HEK293 (cell line): ENCODE measurements at regions not wholly inside any gene's neighbourhood (a gene's known extent, or its start where the extent isn't known, plus 50 kb on each side); places are given as distances from the start of the nearest gene placed in this dataset.

Source experiments
- CTCF ChIA-PET: fragments of 350-600 bp; formaldehyde crosslinking; extraction: SDS; loops from one replicate; lab custom pipeline; 2021; ENCODE audit warnings: antibody characterized with exemption; lab: Yijun Ruan, JAX
- POLR2A ChIA-PET: fragments of 300-600 bp; formaldehyde crosslinking; extraction: SDS; loops from one replicate; lab custom pipeline; 2020; ENCODE audit warnings: antibody characterized with exemption, inconsistent platforms; lab: Yijun Ruan, JAX
- H3K27ac ChIP-seq: fragments of 200-500 bp; sonication (Bioruptor generic); 2 replicates; pipeline ENCODE4 v1.5.1; 2014; ENCODE audit warnings: low read depth, low read length, control low read depth, inconsistent platforms; ENCODE audit errors: extremely low read depth
- H3K36me3 ChIP-seq, 2 experiments: fragments of 200-500 bp in 1 of 2; sonication (Bioruptor generic) in 1 of 2; 1 replicate in 1 of 2; 2 replicates in 1 of 2; pipeline ENCODE4 v1.5.1; 2014 to 2017; ENCODE audit warnings: inconsistent platforms in 2 of 2, low read length in 2 of 2; ENCODE audit not compliant: control insufficient read depth in 2 of 2, insufficient read depth in 1 of 2
- H3K4me1 ChIP-seq: fragments of 200-500 bp; sonication (Bioruptor generic); 2 replicates; pipeline ENCODE4 v1.5.1; 2014; ENCODE audit warnings: mild to moderate bottlenecking, low read length, inconsistent platforms; ENCODE audit not compliant: control insufficient read depth, insufficient read depth
- H3K4me3 ChIP-seq: 2 replicates; pipeline ENCODE4 v1.5.1; 2011; ENCODE audit warnings: low read depth, mild to moderate bottlenecking, control low read depth, low read length, moderate library complexity
- H3K9me3 ChIP-seq: fragments of 200-500 bp; sonication (Bioruptor generic); 2 replicates; pipeline ENCODE4 v1.5.1; 2014; ENCODE audit warnings: low read depth, low read length, inconsistent platforms; ENCODE audit not compliant: control insufficient read depth, insufficient read depth
- BCL11A ChIP-seq: fragments of 450-650 bp; formaldehyde crosslinking; IDR thresholded peaks from 2 replicates; pipeline ENCODE4 v1.5.1; 2016; ENCODE audit warnings: low read depth, missing biosample characterization, missing genetic modification characterization
- FEZF1 ChIP-seq: fragments of 450-650 bp; formaldehyde crosslinking; IDR thresholded peaks from 2 replicates; pipeline ENCODE4 v1.5.1; 2016; ENCODE audit warnings: missing biosample characterization, missing genetic modification characterization
- GLI4 ChIP-seq: fragments of 450-650 bp; formaldehyde crosslinking; IDR thresholded peaks from 2 replicates; pipeline ENCODE4 v1.5.1; 2016; ENCODE audit warnings: missing biosample characterization, missing genetic modification characterization
- HOXD13 ChIP-seq: sonication (generic); formaldehyde crosslinking; IDR thresholded peaks from 2 replicates; pipeline ENCODE4 v1.8.0; 2022; ENCODE audit warnings: missing genetic modification reagents, borderline replicate concordance
- SETDB1 ChIP-seq: IDR thresholded peaks from one replicate; pipeline ENCODE4 v1.6.1; 2017; ENCODE audit warnings: mild to moderate bottlenecking, low read length, moderate library complexity, mixed read lengths; ENCODE audit not compliant: insufficient read length
- SP2 ChIP-seq: fragments of 450-650 bp; formaldehyde crosslinking; IDR thresholded peaks from 2 replicates; pipeline ENCODE4 v1.5.1; 2016; ENCODE audit warnings: missing biosample characterization, missing genetic modification characterization
- SP7 ChIP-seq: fragments of 450-650 bp; formaldehyde crosslinking; IDR thresholded peaks from 2 replicates; pipeline ENCODE4 v1.5.1; 2016; ENCODE audit warnings: missing biosample characterization, missing genetic modification characterization
- ZBTB1 ChIP-seq: fragments of 450-650 bp; formaldehyde crosslinking; IDR thresholded peaks from 2 replicates; pipeline ENCODE4 v1.5.1; 2016; ENCODE audit warnings: missing biosample characterization, missing genetic modification characterization
- ZBTB21 ChIP-seq: fragments of 450-650 bp; formaldehyde crosslinking; IDR thresholded peaks from 2 replicates; pipeline ENCODE4 v1.5.1; 2017; ENCODE audit warnings: missing biosample characterization, missing genetic modification characterization
- ZBTB8A ChIP-seq: fragments of 450-650 bp; formaldehyde crosslinking; IDR thresholded peaks from 2 replicates; pipeline ENCODE4 v1.5.1; 2016; ENCODE audit warnings: missing biosample characterization, missing genetic modification characterization
- ZNF112 ChIP-seq: fragments of 450-650 bp; formaldehyde crosslinking; IDR thresholded peaks from 2 replicates; pipeline ENCODE4 v1.5.0; 2017; ENCODE audit warnings: missing biosample characterization, missing genetic modification characterization
- ZNF132 ChIP-seq: fragments of 450-650 bp; formaldehyde crosslinking; IDR thresholded peaks from 2 replicates; pipeline ENCODE4 v1.5.1; 2017; ENCODE audit warnings: missing biosample characterization, missing genetic modification characterization, borderline replicate concordance
- ZNF19 ChIP-seq: fragments of 450-650 bp; formaldehyde crosslinking; IDR thresholded peaks from 2 replicates; pipeline ENCODE4; 2016; ENCODE audit warnings: missing biosample characterization, missing genetic modification characterization, low read depth
- ZNF239 ChIP-seq: fragments of 450-650 bp; formaldehyde crosslinking; IDR thresholded peaks from 2 replicates; pipeline ENCODE4 v1.5.1; 2016; ENCODE audit warnings: missing biosample characterization, missing genetic modification characterization
- ZNF394 ChIP-seq: fragments of 450-650 bp; formaldehyde crosslinking; IDR thresholded peaks from 2 replicates; pipeline ENCODE4 v1.5.1; 2016; ENCODE audit warnings: missing biosample characterization, missing genetic modification characterization, mild to moderate bottlenecking, moderate library complexity, borderline replicate concordance
- ZNF423 ChIP-seq: fragments of 450-650 bp; formaldehyde crosslinking; IDR thresholded peaks from 2 replicates; pipeline ENCODE4 v1.5.1; 2016; ENCODE audit warnings: missing biosample characterization, missing genetic modification characterization
- ZNF529 ChIP-seq: fragments of 450-650 bp; formaldehyde crosslinking; IDR thresholded peaks from 2 replicates; pipeline ENCODE4 v1.5.1; 2017; ENCODE audit warnings: missing genetic modification characterization, missing biosample characterization; ENCODE audit not compliant: insufficient replicate concordance
- ZNF530 ChIP-seq: fragments of 450-650 bp; formaldehyde crosslinking; IDR thresholded peaks from 2 replicates; pipeline ENCODE4 v1.5.1; 2016; ENCODE audit warnings: low read depth, missing biosample characterization, missing genetic modification characterization
- ZNF600 ChIP-seq: fragments of 450-650 bp; formaldehyde crosslinking; IDR thresholded peaks from 2 replicates; pipeline ENCODE4 v1.5.1; 2016; ENCODE audit warnings: missing biosample characterization, missing genetic modification characterization
- ZNF664 ChIP-seq: fragments of 450-650 bp; formaldehyde crosslinking; IDR thresholded peaks from 2 replicates; pipeline ENCODE4 v1.5.1; 2016; ENCODE audit warnings: missing biosample characterization, missing genetic modification characterization
- ZNF791 ChIP-seq: fragments of 450-650 bp; formaldehyde crosslinking; IDR thresholded peaks from 2 replicates; pipeline ENCODE4 v1.5.1; 2016; ENCODE audit warnings: missing biosample characterization, missing genetic modification characterization
- ZSCAN23 ChIP-seq: fragments of 450-650 bp; formaldehyde crosslinking; IDR thresholded peaks from 2 replicates; pipeline ENCODE4 v1.5.1; 2016; ENCODE audit warnings: missing biosample characterization, missing genetic modification characterization
- TF ChIP-seq, protein P1 (sequence below): fragments of 450-650 bp; formaldehyde crosslinking; IDR thresholded peaks from 2 replicates; pipeline ENCODE4 v1.5.0; 2017; ENCODE audit warnings: missing biosample characterization, missing genetic modification characterization, borderline replicate concordance
- TF ChIP-seq, protein P2 (sequence below): fragments of 450-650 bp; formaldehyde crosslinking; IDR thresholded peaks from 2 replicates; pipeline ENCODE4 v1.5.1; 2017; ENCODE audit warnings: missing biosample characterization, missing genetic modification characterization
- TF ChIP-seq, protein P3 (sequence below): fragments of 450-650 bp; formaldehyde crosslinking; IDR thresholded peaks from 2 replicates; pipeline ENCODE4 v1.5.1; 2017; ENCODE audit warnings: missing biosample characterization, missing genetic modification characterization
- TF ChIP-seq, protein P4 (sequence below): fragments of 450-650 bp; formaldehyde crosslinking; IDR thresholded peaks from 2 replicates; pipeline ENCODE4 v1.5.1; 2017; ENCODE audit warnings: missing biosample characterization, missing genetic modification characterization
- TF ChIP-seq, protein P5 (sequence below): fragments of 450-650 bp; formaldehyde crosslinking; IDR thresholded peaks from 2 replicates; pipeline ENCODE4 v1.5.1; 2016; ENCODE audit warnings: missing biosample characterization, missing genetic modification characterization
- TF ChIP-seq, protein P6 (sequence below): fragments of 450-650 bp; formaldehyde crosslinking; IDR thresholded peaks from 2 replicates; pipeline ENCODE4; 2016; ENCODE audit warnings: missing biosample characterization, missing genetic modification characterization

DNA sequence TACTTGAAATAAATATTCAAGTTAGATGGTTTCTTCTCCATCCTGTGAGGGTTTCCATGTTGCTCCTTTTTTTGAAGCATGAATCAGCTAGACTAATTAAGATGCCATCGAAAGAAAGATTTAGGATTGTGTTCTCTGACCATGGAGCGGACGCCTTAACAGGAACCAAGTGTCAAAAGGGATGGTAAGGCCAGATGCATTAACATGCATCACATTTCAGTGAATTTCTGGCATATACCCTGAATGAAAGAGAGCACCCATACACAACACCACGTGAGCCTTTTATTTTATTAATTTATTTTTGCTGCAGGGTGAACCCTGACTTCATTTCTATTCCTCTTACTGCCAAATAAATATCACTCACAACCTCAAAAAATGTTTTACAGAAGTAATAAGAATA, 1045.3 kb upstream of the ARRDC3 start:
- TF ChIP-seq FEZF1 (tag by site-specific recombination) = no peak
- no peak for TF ChIP-seq ZBTB1
- no peak for TF ChIP-seq ZNF19 (tag by site-specific recombination)
- no peak for TF ChIP-seq GLI4 (tag by site-specific recombination)
- TF ChIP-seq, protein P1, sequence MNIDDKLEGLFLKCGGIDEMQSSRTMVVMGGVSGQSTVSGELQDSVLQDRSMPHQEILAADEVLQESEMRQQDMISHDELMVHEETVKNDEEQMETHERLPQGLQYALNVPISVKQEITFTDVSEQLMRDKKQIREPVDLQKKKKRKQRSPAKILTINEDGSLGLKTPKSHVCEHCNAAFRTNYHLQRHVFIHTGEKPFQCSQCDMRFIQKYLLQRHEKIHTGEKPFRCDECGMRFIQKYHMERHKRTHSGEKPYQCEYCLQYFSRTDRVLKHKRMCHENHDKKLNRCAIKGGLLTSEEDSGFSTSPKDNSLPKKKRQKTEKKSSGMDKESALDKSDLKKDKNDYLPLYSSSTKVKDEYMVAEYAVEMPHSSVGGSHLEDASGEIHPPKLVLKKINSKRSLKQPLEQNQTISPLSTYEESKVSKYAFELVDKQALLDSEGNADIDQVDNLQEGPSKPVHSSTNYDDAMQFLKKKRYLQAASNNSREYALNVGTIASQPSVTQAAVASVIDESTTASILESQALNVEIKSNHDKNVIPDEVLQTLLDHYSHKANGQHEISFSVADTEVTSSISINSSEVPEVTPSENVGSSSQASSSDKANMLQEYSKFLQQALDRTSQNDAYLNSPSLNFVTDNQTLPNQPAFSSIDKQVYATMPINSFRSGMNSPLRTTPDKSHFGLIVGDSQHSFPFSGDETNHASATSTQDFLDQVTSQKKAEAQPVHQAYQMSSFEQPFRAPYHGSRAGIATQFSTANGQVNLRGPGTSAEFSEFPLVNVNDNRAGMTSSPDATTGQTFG (tag by site-specific recombination) = no peak
- TF ChIP-seq, protein P2, sequence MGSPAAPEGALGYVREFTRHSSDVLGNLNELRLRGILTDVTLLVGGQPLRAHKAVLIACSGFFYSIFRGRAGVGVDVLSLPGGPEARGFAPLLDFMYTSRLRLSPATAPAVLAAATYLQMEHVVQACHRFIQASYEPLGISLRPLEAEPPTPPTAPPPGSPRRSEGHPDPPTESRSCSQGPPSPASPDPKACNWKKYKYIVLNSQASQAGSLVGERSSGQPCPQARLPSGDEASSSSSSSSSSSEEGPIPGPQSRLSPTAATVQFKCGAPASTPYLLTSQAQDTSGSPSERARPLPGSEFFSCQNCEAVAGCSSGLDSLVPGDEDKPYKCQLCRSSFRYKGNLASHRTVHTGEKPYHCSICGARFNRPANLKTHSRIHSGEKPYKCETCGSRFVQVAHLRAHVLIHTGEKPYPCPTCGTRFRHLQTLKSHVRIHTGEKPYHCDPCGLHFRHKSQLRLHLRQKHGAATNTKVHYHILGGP (tag by site-specific recombination) = no peak
- TF ChIP-seq SETDB1 = no peak
- TF ChIP-seq ZNF791 = no peak
- TF ChIP-seq SP2 (tag by site-specific recombination) = no peak
- no peak for TF ChIP-seq ZNF530 (tag by site-specific recombination)
- no peak for TF ChIP-seq SP7 (tag by site-specific recombination)
- TF ChIP-seq, protein P3, sequence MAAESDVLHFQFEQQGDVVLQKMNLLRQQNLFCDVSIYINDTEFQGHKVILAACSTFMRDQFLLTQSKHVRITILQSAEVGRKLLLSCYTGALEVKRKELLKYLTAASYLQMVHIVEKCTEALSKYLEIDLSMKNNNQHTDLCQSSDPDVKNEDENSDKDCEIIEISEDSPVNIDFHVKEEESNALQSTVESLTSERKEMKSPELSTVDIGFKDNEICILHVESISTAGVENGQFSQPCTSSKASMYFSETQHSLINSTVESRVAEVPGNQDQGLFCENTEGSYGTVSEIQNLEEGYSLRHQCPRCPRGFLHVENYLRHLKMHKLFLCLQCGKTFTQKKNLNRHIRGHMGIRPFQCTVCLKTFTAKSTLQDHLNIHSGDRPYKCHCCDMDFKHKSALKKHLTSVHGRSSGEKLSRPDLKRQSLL (tag by site-specific recombination) = no peak
- no peak for TF ChIP-seq BCL11A (tag by site-specific recombination)
- TF ChIP-seq, protein P4, sequence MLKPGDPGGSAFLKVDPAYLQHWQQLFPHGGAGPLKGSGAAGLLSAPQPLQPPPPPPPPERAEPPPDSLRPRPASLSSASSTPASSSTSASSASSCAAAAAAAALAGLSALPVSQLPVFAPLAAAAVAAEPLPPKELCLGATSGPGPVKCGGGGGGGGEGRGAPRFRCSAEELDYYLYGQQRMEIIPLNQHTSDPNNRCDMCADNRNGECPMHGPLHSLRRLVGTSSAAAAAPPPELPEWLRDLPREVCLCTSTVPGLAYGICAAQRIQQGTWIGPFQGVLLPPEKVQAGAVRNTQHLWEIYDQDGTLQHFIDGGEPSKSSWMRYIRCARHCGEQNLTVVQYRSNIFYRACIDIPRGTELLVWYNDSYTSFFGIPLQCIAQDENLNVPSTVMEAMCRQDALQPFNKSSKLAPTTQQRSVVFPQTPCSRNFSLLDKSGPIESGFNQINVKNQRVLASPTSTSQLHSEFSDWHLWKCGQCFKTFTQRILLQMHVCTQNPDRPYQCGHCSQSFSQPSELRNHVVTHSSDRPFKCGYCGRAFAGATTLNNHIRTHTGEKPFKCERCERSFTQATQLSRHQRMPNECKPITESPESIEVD (tag by site-specific recombination) = no peak
- TF ChIP-seq ZNF112 (tag by site-specific recombination) = no peak
- no peak for TF ChIP-seq ZNF529 (tag by site-specific recombination)
- TF ChIP-seq ZNF600 (tag by site-specific recombination) = no peak
- Histone ChIP-seq H3K9me3 (peaks cover 2% of the 10 kb centered on the region; the same call in 1 of the 2 replicates), H3K27ac (no peak overlapping the region), H3K4me1 (no peaks in the 10 kb centered on the region), H3K36me3 (no peaks in the 10 kb centered on the region), H3K4me3 (no peak overlapping the region)
- CTCF ChIA-PET = no interaction called here
- POLR2A ChIA-PET = no interaction called here

DNA sequence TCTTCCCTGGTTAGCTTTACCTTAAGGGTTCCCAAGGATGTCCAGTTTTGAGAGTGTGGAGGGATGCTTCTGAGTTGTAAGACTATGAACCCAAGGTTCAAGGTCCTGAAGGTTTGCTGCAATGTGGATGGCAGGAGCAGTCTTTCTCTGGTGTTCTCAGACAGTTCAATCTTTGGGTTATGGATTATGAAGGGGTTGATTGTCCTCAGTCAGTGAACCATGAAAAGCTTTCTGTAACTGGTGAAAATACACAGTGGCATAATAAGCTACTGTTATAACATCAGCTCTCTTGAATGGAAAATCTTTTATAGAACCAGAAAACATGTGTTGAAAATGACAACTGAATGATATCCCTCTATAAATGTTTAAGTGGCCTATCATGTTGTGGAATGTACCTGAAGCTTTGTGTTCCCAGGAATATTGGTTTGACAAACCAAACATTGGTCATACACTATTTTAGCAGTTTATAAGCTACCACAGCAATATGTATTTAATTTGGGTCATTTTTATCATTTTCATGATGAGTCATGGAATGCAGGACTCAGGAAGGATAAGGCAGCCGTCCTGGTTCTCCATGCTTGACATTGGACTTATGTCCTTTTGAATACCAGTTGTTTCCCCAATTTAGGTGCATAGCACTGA, 1041.8 kb upstream of the ARRDC3 start:
- Histone ChIP-seq H3K36me3 (no peaks in the 10 kb centered on the region), H3K27ac (no peak overlapping the region), H3K9me3 (peaks cover 2% of the 10 kb centered on the region; the same call in 1 of the 2 replicates), H3K4me1 (no peaks in the 10 kb centered on the region), H3K4me3 (no peak overlapping the region)
- ChIA-PET CTCF (no interaction called here), POLR2A (no interaction called here)
- TF ChIP-seq ZNF239 (tag by site-specific recombination) = no peak
- TF ChIP-seq, protein P5, sequence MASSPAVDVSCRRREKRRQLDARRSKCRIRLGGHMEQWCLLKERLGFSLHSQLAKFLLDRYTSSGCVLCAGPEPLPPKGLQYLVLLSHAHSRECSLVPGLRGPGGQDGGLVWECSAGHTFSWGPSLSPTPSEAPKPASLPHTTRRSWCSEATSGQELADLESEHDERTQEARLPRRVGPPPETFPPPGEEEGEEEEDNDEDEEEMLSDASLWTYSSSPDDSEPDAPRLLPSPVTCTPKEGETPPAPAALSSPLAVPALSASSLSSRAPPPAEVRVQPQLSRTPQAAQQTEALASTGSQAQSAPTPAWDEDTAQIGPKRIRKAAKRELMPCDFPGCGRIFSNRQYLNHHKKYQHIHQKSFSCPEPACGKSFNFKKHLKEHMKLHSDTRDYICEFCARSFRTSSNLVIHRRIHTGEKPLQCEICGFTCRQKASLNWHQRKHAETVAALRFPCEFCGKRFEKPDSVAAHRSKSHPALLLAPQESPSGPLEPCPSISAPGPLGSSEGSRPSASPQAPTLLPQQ (tag by site-specific recombination) = no peak
- TF ChIP-seq ZNF394 (tag by site-specific recombination) = no peak
- no peak for TF ChIP-seq ZSCAN23 (tag by site-specific recombination)
- no peak for TF ChIP-seq ZNF423
- no peak for TF ChIP-seq ZBTB21 (tag by site-specific recombination)
- no peak for TF ChIP-seq HOXD13 (CRISPR knock-in tag)
- no peak for TF ChIP-seq ZNF664 (tag by site-specific recombination)
- TF ChIP-seq ZNF132 (tag by site-specific recombination) = no peak
- no peak for TF ChIP-seq ZBTB8A (tag by site-specific recombination)
- TF ChIP-seq, protein P6, sequence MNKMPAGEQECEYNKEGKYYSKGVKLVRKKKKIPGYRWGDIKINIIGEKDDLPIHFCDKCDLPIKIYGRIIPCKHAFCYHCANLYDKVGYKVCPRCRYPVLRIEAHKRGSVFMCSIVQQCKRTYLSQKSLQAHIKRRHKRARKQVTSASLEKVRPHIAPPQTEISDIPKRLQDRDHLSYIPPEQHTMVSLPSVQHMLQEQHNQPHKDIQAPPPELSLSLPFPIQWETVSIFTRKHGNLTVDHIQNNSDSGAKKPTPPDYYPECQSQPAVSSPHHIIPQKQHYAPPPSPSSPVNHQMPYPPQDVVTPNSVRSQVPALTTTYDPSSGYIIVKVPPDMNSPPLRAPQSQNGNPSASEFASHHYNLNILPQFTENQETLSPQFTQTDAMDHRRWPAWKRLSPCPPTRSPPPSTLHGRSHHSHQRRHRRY (tag by site-specific recombination) = no peak
